Mesenchymal stem cell (in vitro differentiated cells and primary cell): ENCODE measurements at regions not wholly inside any gene's neighbourhood (a gene's known extent, or its start where the extent isn't known, plus 50 kb on each side); places are given as distances from the start of the nearest gene placed in this dataset.

ENCODE experiments used
- DNase-seq: peaks from one replicate; pipeline ENCODE4 v3.0.0-alpha.2; 2013
- H2AFZ ChIP-seq: one replicate; pipeline ENCODE4 v1.6.1; 2013; ENCODE audit warnings: low read depth, mild to moderate bottlenecking, control low read depth, inconsistent platforms, low read length, moderate library complexity
- H2AK5ac ChIP-seq: 2 replicates; pipeline ENCODE4 v1.6.1; 2013; ENCODE audit warnings: low read length, moderate library complexity, mild to moderate bottlenecking, inconsistent platforms; ENCODE audit not compliant: severe bottlenecking
- H2BK120ac ChIP-seq: one replicate; pipeline ENCODE4 v1.6.1; 2013; ENCODE audit warnings: low read depth, mild to moderate bottlenecking, inconsistent platforms, low read length, moderate library complexity
- H2BK12ac ChIP-seq, 2 experiments: one replicate each; pipeline ENCODE4 v1.6.1; 2013; ENCODE audit warnings: inconsistent platforms in 2 of 2, low read length in 2 of 2, mild to moderate bottlenecking in 2 of 2, moderate library complexity in 2 of 2, control low read depth in 1 of 2
- H2BK15ac ChIP-seq: one replicate; pipeline ENCODE4 v1.6.1; 2013; ENCODE audit warnings: mild to moderate bottlenecking, low read depth, inconsistent platforms; ENCODE audit not compliant: poor library complexity, severe bottlenecking
- H2BK5ac ChIP-seq: 2 replicates; pipeline ENCODE4 v1.6.1; 2013; ENCODE audit warnings: low read depth, mild to moderate bottlenecking, low read length, control low read depth, inconsistent platforms; ENCODE audit not compliant: poor library complexity, severe bottlenecking
- H3K14ac ChIP-seq, 2 experiments: one replicate each; pipeline ENCODE4 v1.6.1; 2013; ENCODE audit warnings: inconsistent platforms in 2 of 2, low read length in 2 of 2, control low read depth in 1 of 2, mild to moderate bottlenecking in 1 of 2, moderate library complexity in 1 of 2
- H3K18ac ChIP-seq, 2 experiments: one replicate each; pipeline ENCODE4 v1.6.1; 2013; ENCODE audit warnings: inconsistent platforms in 2 of 2, low read length in 2 of 2, control low read depth in 1 of 2, low read depth in 1 of 2, mild to moderate bottlenecking in 1 of 2
- H3K23ac ChIP-seq, 2 experiments: one replicate each; pipeline ENCODE4 v1.6.1; 2013; ENCODE audit warnings: inconsistent platforms in 2 of 2, low read length in 2 of 2, mild to moderate bottlenecking in 2 of 2, moderate library complexity in 2 of 2, control low read depth in 1 of 2
- H3K27ac ChIP-seq: 2 replicates; pipeline ENCODE4 v1.5.1; 2013; ENCODE audit warnings: mild to moderate bottlenecking, moderate library complexity, low read length, control low read depth, inconsistent platforms; ENCODE audit not compliant: poor library complexity, severe bottlenecking
- H3K27me3 ChIP-seq, 2 experiments: 2 replicates each; pipeline versions ENCODE4 v1.6.1 to v1.7.0; 2013; ENCODE audit warnings: low read length in 2 of 2, mild to moderate bottlenecking in 2 of 2, moderate library complexity in 2 of 2, control low read depth in 1 of 2, inconsistent platforms in 1 of 2; ENCODE audit not compliant: control insufficient read depth in 1 of 2, insufficient read depth in 1 of 2
- H3K36me3 ChIP-seq, 2 experiments: 2 replicates each; pipeline versions ENCODE4 v1.6.1 to v1.7.0; 2013; ENCODE audit warnings: low read length in 2 of 2, control low read depth in 1 of 2, inconsistent platforms in 1 of 2, low read depth in 1 of 2, mild to moderate bottlenecking in 1 of 2; ENCODE audit not compliant: insufficient read depth in 2 of 2, control insufficient read depth in 1 of 2
- H3K4ac ChIP-seq, 2 experiments: one replicate each; pipeline ENCODE4 v1.6.1; 2013; ENCODE audit warnings: inconsistent platforms in 2 of 2, low read length in 2 of 2, mild to moderate bottlenecking in 2 of 2, moderate library complexity in 2 of 2, control low read depth in 1 of 2, low read depth in 1 of 2
- H3K4me1 ChIP-seq: 2 replicates; pipeline ENCODE4 v1.6.1; 2013; ENCODE audit warnings: low read depth, low read length, control low read depth; ENCODE audit not compliant: control insufficient read depth, insufficient read depth
- H3K4me2 ChIP-seq: 2 replicates; pipeline ENCODE4 v1.6.1; 2013; ENCODE audit warnings: low read length, mild to moderate bottlenecking, inconsistent platforms; ENCODE audit not compliant: poor library complexity, severe bottlenecking
- H3K4me3 ChIP-seq, 2 experiments: 2 replicates each; pipeline versions ENCODE4 v1.5.1 to v1.7.0; 2013; ENCODE audit warnings: low read length in 2 of 2, mild to moderate bottlenecking in 2 of 2, control low read depth in 1 of 2, low read depth in 1 of 2; ENCODE audit not compliant: insufficient read depth in 1 of 2
- H3K79me1 ChIP-seq: replicated peaks from 2 replicates; pipeline ENCODE4 v1.6.1; 2013; ENCODE audit warnings: mild to moderate bottlenecking, control low read depth, low read length, inconsistent platforms; ENCODE audit not compliant: poor library complexity, severe bottlenecking
- H3K9ac ChIP-seq: 2 replicates; pipeline ENCODE4 v1.7.0; 2013; ENCODE audit warnings: mild to moderate bottlenecking, low read length, moderate library complexity
- H3K9me3 ChIP-seq: 2 replicates; pipeline ENCODE4 v1.7.0; 2013; ENCODE audit warnings: mild to moderate bottlenecking, low read length; ENCODE audit not compliant: control insufficient read depth
- H4K8ac ChIP-seq: one replicate; pipeline ENCODE4 v1.6.1; 2013; ENCODE audit warnings: inconsistent platforms, mild to moderate bottlenecking, low read length, moderate library complexity
- H4K91ac ChIP-seq: one replicate; pipeline ENCODE4 v1.6.1; 2013; ENCODE audit warnings: mild to moderate bottlenecking, low read length, inconsistent platforms
- WGBS: methylation state at CpG from one replicate; pipeline ENCODE4 v1.1.7; 2013; ENCODE audit warnings: mixed read lengths; 5-methylcytosine and 5-hydroxymethylcytosine counted together

- H3K4ac ChIP-seq = no peak overlapping the region
- no peak overlapping the region for H2BK5ac ChIP-seq
- H3K9ac ChIP-seq = no peak overlapping the region
- H3K4me1 ChIP-seq = no peaks in the 10 kb centered on the region
- no peak overlapping the region for H2AFZ ChIP-seq
- no peaks in the 10 kb centered on the region for H3K79me1 ChIP-seq
- no peak overlapping the region for H2BK120ac ChIP-seq
- H3K4me3 ChIP-seq = no peak overlapping the region
- H3K14ac ChIP-seq = no peak overlapping the region
- peaks cover 38% of the 10 kb centered on the region for H3K9me3 ChIP-seq
- H3K27ac ChIP-seq = no peak overlapping the region
- no peak overlapping the region for H3K18ac ChIP-seq
- H3K27me3 ChIP-seq = no peaks in the 10 kb centered on the region
- H3K36me3 ChIP-seq = no peaks in the 10 kb centered on the region
- H3K4me2 ChIP-seq = no peak overlapping the region
- no peak overlapping the region for H3K23ac ChIP-seq
- H2BK15ac ChIP-seq = no peak overlapping the region
- H4K8ac ChIP-seq = no peak overlapping the region
- H4K91ac ChIP-seq = no peak overlapping the region
- DNase-seq = no peak
- WGBS = 89% methylated on average over 2 of the region's 4 CpGs
- no peak overlapping the region for H2BK12ac ChIP-seq
- no peak overlapping the region for H2AK5ac ChIP-seq
These were observed 238.4 kb upstream of the LRIG3 start for GRCh38 chr12:59158681-59159080.

- Histone ChIP-seq H2AK5ac (no peak overlapping the region), H3K23ac (no peak overlapping the region), H2BK15ac (no peak overlapping the region), H3K36me3 (no peaks in the 10 kb centered on the region), H3K79me1 (no peaks in the 10 kb centered on the region), H3K27me3 (no peaks in the 10 kb centered on the region), H2BK5ac (no peak overlapping the region), H4K8ac (no peak overlapping the region), H2BK12ac (no peak overlapping the region), H3K4ac (no peak overlapping the region), H3K14ac (no peak overlapping the region), H3K4me2 (no peak overlapping the region), H3K18ac (no peak overlapping the region), H2BK120ac (no peak overlapping the region), H2AFZ (no peak overlapping the region), H4K91ac (no peak overlapping the region), H3K4me3 (no peak overlapping the region), H3K4me1 (no peaks in the 10 kb centered on the region), H3K9me3 (peaks cover 44% of the 10 kb centered on the region), H3K27ac (no peak overlapping the region), H3K9ac (no peak overlapping the region)
- DNase-seq = no peak
- 67% methylated on average over 1 of the region's 3 CpGs for WGBS
These were observed 237.8 kb upstream of the LRIG3 start for GRCh38 chr12:59158066-59158465.

- no peak overlapping the region for H3K14ac ChIP-seq
- H2AK5ac ChIP-seq = no peak overlapping the region
- H2BK120ac ChIP-seq = no peak overlapping the region
- no peak overlapping the region for H2AFZ ChIP-seq
- H4K8ac ChIP-seq = no peak overlapping the region
- H3K4ac ChIP-seq = no peak overlapping the region
- no peak for DNase-seq
- peaks cover 52% of the 10 kb centered on the region for H3K9me3 ChIP-seq
- H2BK5ac ChIP-seq = no peak overlapping the region
- H3K4me3 ChIP-seq = no peak overlapping the region
- no peaks in the 10 kb centered on the region for H3K79me1 ChIP-seq
- no peak overlapping the region for H3K23ac ChIP-seq
- H3K9ac ChIP-seq = no peak overlapping the region
- no peak overlapping the region for H3K4me2 ChIP-seq
- H3K18ac ChIP-seq = no peak overlapping the region
- H2BK12ac ChIP-seq = no peak overlapping the region
- no peak overlapping the region for H3K27ac ChIP-seq
- no peaks in the 10 kb centered on the region for H3K36me3 ChIP-seq
- H3K4me1 ChIP-seq = no peaks in the 10 kb centered on the region
- H4K91ac ChIP-seq = no peak overlapping the region
- H2BK15ac ChIP-seq = no peak overlapping the region
- no peaks in the 10 kb centered on the region for H3K27me3 ChIP-seq
These were observed 235.1 kb upstream of the LRIG3 start for GRCh38 chr12:59155448-59155847.

- peak; percentile 34 for DNase-seq
- Histone ChIP-seq H3K27me3 (no peaks in the 10 kb centered on the region), H3K4me3 (no peak overlapping the region), H3K14ac (no peak overlapping the region), H2BK15ac (no peak overlapping the region), H3K9me3 (peaks cover 30% of the 10 kb centered on the region), H3K36me3 (no peaks in the 10 kb centered on the region), H3K4ac (no peak overlapping the region), H3K18ac (no peak overlapping the region), H4K8ac (no peak overlapping the region), H2AK5ac (no peak overlapping the region), H3K4me1 (no peaks in the 10 kb centered on the region), H2AFZ (no peak overlapping the region), H3K79me1 (no peaks in the 10 kb centered on the region), H4K91ac (no peak overlapping the region), H3K23ac (no peak overlapping the region), H2BK12ac (no peak overlapping the region), H3K4me2 (no peak overlapping the region), H2BK5ac (no peak overlapping the region), H2BK120ac (no peak overlapping the region), H3K9ac (no peak overlapping the region), H3K27ac (no peak overlapping the region)
These were observed 230.9 kb upstream of the LRIG3 start for GRCh38 chr12:59151243-59151642.
